DMS53 (cell line): ENCODE measurements at regions not wholly inside any gene's neighbourhood (a gene's known extent, or its start where the extent isn't known, plus 50 kb on each side); places are given as distances from the start of the nearest gene placed in this dataset.
"Not testable (repeated sequence)": the region's sequence is repeated elsewhere in the genome, so short reads cannot be mapped to it uniquely, and the experiment has no call there.

Experiments
- DNase-seq: peaks from one replicate; lab custom pipeline; 2025; lab: John Stamatoyannopoulos, UW

GRCh38 chr6:97677626-97678025, 394.6 kb upstream of the MMS22L start:
- no peak for DNase-seq

- no peak for DNase-seq
Measured at GRCh38 chr6:97687916-97688315, 404.9 kb upstream of the MMS22L start.

- DNase-seq, result no peak
Measured at GRCh38 chr6:97689078-97689754, 406.2 kb upstream of the MMS22L start.

GRCh38 chr6:97697456-97697855, 414.4 kb upstream of the MMS22L start:
- no peak for DNase-seq

- DNase-seq, result no peak
Measured at GRCh38 chr6:97701801-97702200, 418.8 kb upstream of the MMS22L start.

- DNase-seq, result no peak
Measured at GRCh38 chr6:97702248-97702647, 419.2 kb upstream of the MMS22L start.

GRCh38 chr6:97703661-97704060, 420.6 kb upstream of the MMS22L start:
- no peak for DNase-seq

GRCh38 chr6:97705568-97705967, 422.6 kb upstream of the MMS22L start:
- peak; percentile 23 for DNase-seq

GRCh38 chr6:97712751-97713150, 429.7 kb upstream of the MMS22L start:
- no peak for DNase-seq

GRCh38 chr6:97714772-97715171, 431.8 kb upstream of the MMS22L start:
- no peak for DNase-seq

GRCh38 chr6:97717086-97717485, 434.1 kb upstream of the MMS22L start:
- DNase-seq, result no peak

- DNase-seq, result peak; percentile 21
Measured at GRCh38 chr6:97726378-97726777, 443.4 kb upstream of the MMS22L start.

GRCh38 chr6:97732045-97732444, 449.0 kb upstream of the MMS22L start:
- DNase-seq, result no peak

- no peak for DNase-seq
Measured at GRCh38 chr6:97757575-97757974, 474.6 kb upstream of the MMS22L start.

- no peak for DNase-seq
Measured at GRCh38 chr6:97765461-97765860, 482.4 kb upstream of the MMS22L start.

- DNase-seq, result no peak
Measured at GRCh38 chr6:97771372-97771771, 488.4 kb upstream of the MMS22L start.

- DNase-seq, result no peak
Measured at GRCh38 chr6:97775012-97775411, 492.0 kb upstream of the MMS22L start.

- no peak for DNase-seq
Measured at GRCh38 chr6:97778290-97779038, 495.4 kb upstream of the MMS22L start.

GRCh38 chr6:97779039-97779766, 496.2 kb upstream of the MMS22L start:
- DNase-seq, result not testable (repeated sequence)

GRCh38 chr6:97790926-97791590, 508.0 kb upstream of the MMS22L start:
- no peak for DNase-seq

- DNase-seq, result no peak
Measured at GRCh38 chr6:97805596-97805995, 522.6 kb upstream of the MMS22L start.

- DNase-seq, result no peak
Measured at GRCh38 chr6:97812940-97813339, 529.9 kb upstream of the MMS22L start.
